Astrocyte (in vitro differentiated cells and primary cell): ENCODE measurements at regions not wholly inside any gene's neighbourhood (a gene's known extent, or its start where the extent isn't known, plus 50 kb on each side); places are given as distances from the start of the nearest gene placed in this dataset.

Experiments used
- DNase-seq: peaks from one replicate; pipeline ENCODE4 v3.0.0-alpha.2; 2010; ENCODE audit warnings: low read depth
- FAIRE-seq: peaks from 2 replicates; lab custom pipeline; 2011; peaks lifted over from hg19 to GRCh38; lab: Jason Lieb, UNC
- H2AFZ ChIP-seq: 2 replicates; pipeline ENCODE4 v1.6.0; 2012; ENCODE audit warnings: low read depth, low read length, inconsistent platforms
- H3K27ac ChIP-seq: 2 replicates; pipeline ENCODE4 v1.5.1; 2011; ENCODE audit warnings: low read depth, low read length, inconsistent platforms
- H3K27me3 ChIP-seq: 2 replicates; pipeline ENCODE4 v1.6.0; 2011; ENCODE audit warnings: low read length, inconsistent platforms; ENCODE audit not compliant: insufficient read depth
- H3K36me3 ChIP-seq: 2 replicates; pipeline ENCODE4 v1.5.1; 2011; ENCODE audit warnings: low read length, inconsistent platforms; ENCODE audit not compliant: insufficient read depth
- H3K4me1 ChIP-seq: 2 replicates; pipeline ENCODE4 v1.5.1; 2011; ENCODE audit warnings: low read length, inconsistent platforms; ENCODE audit not compliant: insufficient read depth
- H3K4me2 ChIP-seq: 2 replicates; pipeline ENCODE4 v1.6.0; 2012; ENCODE audit warnings: low read length, inconsistent platforms
- H3K4me3 ChIP-seq: 2 replicates; pipeline ENCODE4 v1.5.1; 2011; ENCODE audit warnings: low read depth, mild to moderate bottlenecking, low read length, inconsistent platforms; ENCODE audit not compliant: insufficient read depth
- H3K79me2 ChIP-seq: 2 replicates; pipeline ENCODE4 v1.6.0; 2012; ENCODE audit warnings: mild to moderate bottlenecking, low read length, inconsistent platforms; ENCODE audit not compliant: insufficient read depth
- H3K9ac ChIP-seq: 2 replicates; pipeline ENCODE4 v1.6.0; 2012; ENCODE audit warnings: mild to moderate bottlenecking, low read length, inconsistent platforms
- H3K9me3 ChIP-seq: 2 replicates; pipeline ENCODE4 v1.5.1; 2012; ENCODE audit warnings: low read depth, mild to moderate bottlenecking, low read length, inconsistent platforms; ENCODE audit not compliant: insufficient read depth
- H4K20me1 ChIP-seq: 2 replicates; pipeline ENCODE4 v1.6.0; 2012; ENCODE audit warnings: low read length, inconsistent platforms; ENCODE audit not compliant: insufficient read depth
- H3K27ac Mint-ChIP-seq: one replicate; pipeline ENCODE4 v1.8.0; 2021; ENCODE audit warnings: mild to moderate bottlenecking, mixed read lengths; ENCODE audit not compliant: unreplicated experiment
- H3K27me3 Mint-ChIP-seq: one replicate; pipeline ENCODE4 v1.8.0; 2021; ENCODE audit warnings: low read depth, mixed read lengths; ENCODE audit not compliant: unreplicated experiment
- H3K36me3 Mint-ChIP-seq: one replicate; pipeline ENCODE4 v1.8.0; 2021; ENCODE audit warnings: low read depth, mixed read lengths; ENCODE audit not compliant: unreplicated experiment
- H3K4me1 Mint-ChIP-seq: one replicate; pipeline ENCODE4 v1.8.0; 2021; ENCODE audit warnings: low read depth, mixed read lengths; ENCODE audit not compliant: unreplicated experiment
- H3K4me3 Mint-ChIP-seq: one replicate; pipeline ENCODE4 v1.8.0; 2021; ENCODE audit warnings: mild to moderate bottlenecking, moderate library complexity, mixed read lengths; ENCODE audit not compliant: unreplicated experiment
- H3K9me3 Mint-ChIP-seq: one replicate; pipeline ENCODE4 v1.8.0; 2021; ENCODE audit warnings: mild to moderate bottlenecking, mixed read lengths; ENCODE audit not compliant: unreplicated experiment
- CTCF ChIP-seq: IDR thresholded peaks from 2 replicates; pipeline ENCODE4 v1.5.1; 2011; ENCODE audit warnings: low read depth, mild to moderate bottlenecking, inconsistent platforms, low read length, moderate library complexity; ENCODE audit not compliant: insufficient read depth
- EZH2 ChIP-seq: IDR thresholded peaks from 2 replicates; pipeline ENCODE4 v1.6.1; 2012; ENCODE audit warnings: mild to moderate bottlenecking, low read length, inconsistent platforms; ENCODE audit not compliant: insufficient read depth

- Histone ChIP-seq H4K20me1 (no peaks in the 10 kb centered on the region), H2AFZ (no peak overlapping the region), H3K4me2 (no peak overlapping the region), H3K36me3 (no peaks in the 10 kb centered on the region), H3K4me1 (peaks cover under 1% of the 10 kb centered on the region), H3K9ac (no peak overlapping the region), H3K27ac (no peak overlapping the region), H3K27me3 (no peaks in the 10 kb centered on the region), H3K9me3 (no peaks in the 10 kb centered on the region), H3K79me2 (no peaks in the 10 kb centered on the region), H3K4me3 (no peak overlapping the region)
- no peaks in the 10 kb centered on the region for H3K27me3 Mint-ChIP-seq
- TF ChIP-seq CTCF (no peak), EZH2 (no peak)
- no peaks in the 10 kb centered on the region for H3K36me3 Mint-ChIP-seq
- FAIRE-seq (no peak), DNase-seq (no peak)
- H3K4me3 Mint-ChIP-seq, result no peak overlapping the region
- H3K27ac Mint-ChIP-seq, result no peak overlapping the region
- H3K4me1 Mint-ChIP-seq, result no peaks in the 10 kb centered on the region
- H3K9me3 Mint-ChIP-seq, result peaks cover 6% of the 10 kb centered on the region
These were observed 82.5 kb downstream of the DSEL start for GRCh38 chr18:67433971-67434370.

DNA sequence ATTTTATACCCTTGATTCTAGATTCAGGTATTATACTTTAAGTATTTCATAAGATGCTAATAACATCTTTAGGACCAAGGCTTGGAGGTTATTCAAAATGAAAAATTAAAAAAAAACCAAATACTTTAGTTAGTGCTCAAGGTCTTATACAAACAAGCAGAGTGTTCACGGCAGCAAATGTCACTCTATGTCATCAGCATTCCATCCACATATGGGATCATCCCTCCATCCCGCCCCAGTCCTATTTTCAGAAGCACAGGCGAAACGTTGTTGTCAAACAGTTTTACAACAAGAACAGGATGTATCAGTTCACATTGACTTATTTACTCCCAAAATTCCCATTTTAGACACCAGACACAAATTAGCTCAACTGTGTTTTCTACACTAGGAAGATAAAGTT, 83.7 kb downstream of the DSEL start:
- DNase-seq (no peak), FAIRE-seq (no peak)
- Histone ChIP-seq H3K27me3 (no peaks in the 10 kb centered on the region), H4K20me1 (no peaks in the 10 kb centered on the region), H3K79me2 (no peaks in the 10 kb centered on the region), H3K4me3 (no peak overlapping the region), H3K9me3 (no peaks in the 10 kb centered on the region), H2AFZ (no peak overlapping the region), H3K36me3 (no peaks in the 10 kb centered on the region), H3K27ac (no peak overlapping the region), H3K4me1 (peaks cover 5% of the 10 kb centered on the region), H3K9ac (no peak overlapping the region), H3K4me2 (no peak overlapping the region)
- Mint-ChIP-seq H3K27ac (no peak overlapping the region), H3K4me1 (no peaks in the 10 kb centered on the region), H3K36me3 (no peaks in the 10 kb centered on the region), H3K9me3 (peaks cover 6% of the 10 kb centered on the region), H3K27me3 (no peaks in the 10 kb centered on the region), H3K4me3 (no peak overlapping the region)
- no peak for TF ChIP-seq CTCF
- no peak for TF ChIP-seq EZH2

DNA sequence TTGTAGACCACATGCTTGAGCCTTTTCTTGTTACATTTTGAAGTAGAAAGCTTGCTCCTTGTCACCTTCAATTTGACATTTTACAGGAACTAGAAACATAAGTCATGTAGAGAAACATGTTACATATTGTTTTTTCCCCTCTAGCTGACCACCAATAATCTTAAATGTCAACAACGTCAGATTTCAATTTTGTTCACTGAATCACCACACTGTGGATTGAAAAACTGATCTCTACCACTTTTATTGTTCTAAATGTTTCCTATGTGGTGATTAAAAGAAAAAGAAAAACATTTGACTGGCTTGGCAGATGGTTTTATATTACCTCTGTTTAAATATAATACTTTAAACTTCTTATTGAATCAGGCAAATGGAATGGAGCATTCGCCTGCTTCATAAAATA, 87.7 kb downstream of the DSEL start:
- Mint-ChIP-seq H3K27ac (no peak overlapping the region), H3K9me3 (peaks cover 3% of the 10 kb centered on the region), H3K4me3 (no peak overlapping the region), H3K36me3 (no peaks in the 10 kb centered on the region), H3K4me1 (peaks cover 2% of the 10 kb centered on the region), H3K27me3 (no peaks in the 10 kb centered on the region)
- Histone ChIP-seq H3K36me3 (no peaks in the 10 kb centered on the region), H3K9me3 (no peaks in the 10 kb centered on the region), H2AFZ (no peak overlapping the region), H3K4me3 (no peak overlapping the region), H3K4me1 (peaks cover 11% of the 10 kb centered on the region), H3K9ac (no peak overlapping the region), H4K20me1 (no peaks in the 10 kb centered on the region), H3K27me3 (no peaks in the 10 kb centered on the region), H3K27ac (peak overlapping the region; percentile 45), H3K4me2 (peak overlapping the region; percentile 46), H3K79me2 (no peaks in the 10 kb centered on the region)
- no peak for FAIRE-seq
- DNase-seq, result peak; percentile 67
- TF ChIP-seq CTCF (no peak), EZH2 (no peak)
